ENCODE measurements at regions not wholly inside any gene's neighbourhood (a gene's known extent, or its start where the extent isn't known, plus 50 kb on each side); places are given as distances from the start of the nearest gene placed in this dataset.

DNA sequence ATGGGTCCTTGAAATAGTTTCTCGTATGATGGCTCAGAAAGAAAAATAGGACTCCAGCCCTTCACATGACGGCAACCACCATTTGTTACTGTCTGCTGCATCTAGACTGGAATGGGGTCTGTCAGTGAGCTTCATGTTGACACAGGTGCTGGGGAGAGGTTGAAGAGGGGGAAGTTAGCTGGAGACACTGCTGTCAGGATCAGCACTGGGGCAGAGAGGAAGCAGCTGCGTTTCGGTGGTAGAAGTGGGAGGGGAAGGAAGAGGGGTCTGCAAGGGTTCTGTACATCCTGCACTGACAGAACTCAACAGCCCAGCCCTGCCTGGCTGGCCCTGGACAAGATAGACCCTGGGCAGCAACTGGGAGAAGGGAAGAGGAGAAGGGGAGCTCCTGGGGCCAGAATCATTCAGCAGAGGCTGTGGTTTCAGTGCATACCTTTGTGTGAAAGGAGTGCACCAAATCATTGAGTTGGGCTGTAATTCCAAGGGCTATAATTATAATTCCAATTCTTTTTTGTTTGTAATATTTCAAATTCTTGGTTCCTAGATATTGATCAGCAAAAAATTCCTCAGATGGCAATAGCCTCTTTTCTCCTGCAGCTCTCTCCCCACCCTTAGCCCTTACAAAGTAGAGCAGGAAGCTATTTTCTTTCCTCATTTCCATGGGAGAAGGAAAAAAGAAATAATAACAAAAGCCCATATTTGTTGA, 119.4 kb upstream of the C1GALT1C1 start:
- Histone ChIP-seq H3K9me3 (ENCODE audit: control insufficient read depth in 1 of 2, insufficient read depth in 1 of 2, low read depth in 1 of 2, low read length in 2 of 2) (no peaks in the 10 kb centered on the region), H3K4me2 (ENCODE audit: low read length) (no peak overlapping the region), H3K79me2 (ENCODE audit: insufficient read depth, low read length) (no peaks in the 10 kb centered on the region), H3K36me3 (ENCODE audit: control insufficient read depth in 1 of 2, insufficient read depth in 2 of 2, low read length in 2 of 2) (no peaks in the 10 kb centered on the region), H3K4me1 (ENCODE audit: control insufficient read depth in 1 of 2, insufficient read depth in 2 of 2, low read length in 2 of 2) (no peaks in the 10 kb centered on the region), H4K20me1 (ENCODE audit: insufficient read depth) (no peaks in the 10 kb centered on the region), H3K9me2 (ENCODE audit: insufficient read depth) (no peaks in the 10 kb centered on the region), H3K27ac (ENCODE audit: low read depth, low read length) (no peak overlapping the region), H2AFZ (ENCODE audit: low read depth, low read length, poor library complexity, severe bottlenecking) (no peak overlapping the region), H3K27me3 (ENCODE audit: insufficient read depth, low read length) (no peaks in the 10 kb centered on the region), H3K4me3 (replicated peaks in 1 of 2; ENCODE audit: low read depth in 1 of 2, low read length in 2 of 2) (no peak overlapping the region), H3K9ac (ENCODE audit: low read length) (no peak overlapping the region)
- RAD21 ChIA-PET (ENCODE audit: low non-redundant PET in 1 of 2, low total read pairs in 2 of 2, uncharacterized antibody in 2 of 2, unreplicated experiment in 2 of 2) = no interaction called here
- BruUV-seq (replicated peaks) = no TSS peak
- intact Hi-C loops (cut with micrococcal nuclease) = no loop called here
- CTCF ChIA-PET = no interaction called here
- TF ChIP-seq, protein P1, sequence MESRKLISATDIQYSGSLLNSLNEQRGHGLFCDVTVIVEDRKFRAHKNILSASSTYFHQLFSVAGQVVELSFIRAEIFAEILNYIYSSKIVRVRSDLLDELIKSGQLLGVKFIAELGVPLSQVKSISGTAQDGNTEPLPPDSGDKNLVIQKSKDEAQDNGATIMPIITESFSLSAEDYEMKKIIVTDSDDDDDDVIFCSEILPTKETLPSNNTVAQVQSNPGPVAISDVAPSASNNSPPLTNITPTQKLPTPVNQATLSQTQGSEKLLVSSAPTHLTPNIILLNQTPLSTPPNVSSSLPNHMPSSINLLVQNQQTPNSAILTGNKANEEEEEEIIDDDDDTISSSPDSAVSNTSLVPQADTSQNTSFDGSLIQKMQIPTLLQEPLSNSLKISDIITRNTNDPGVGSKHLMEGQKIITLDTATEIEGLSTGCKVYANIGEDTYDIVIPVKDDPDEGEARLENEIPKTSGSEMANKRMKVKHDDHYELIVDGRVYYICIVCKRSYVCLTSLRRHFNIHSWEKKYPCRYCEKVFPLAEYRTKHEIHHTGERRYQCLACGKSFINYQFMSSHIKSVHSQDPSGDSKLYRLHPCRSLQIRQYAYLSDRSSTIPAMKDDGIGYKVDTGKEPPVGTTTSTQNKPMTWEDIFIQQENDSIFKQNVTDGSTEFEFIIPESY (IDR thresholded peaks at IDR 0.05; ENCODE audit: extremely low read depth, insufficient replicate concordance, low read length) = no peak
- TF ChIP-seq CBX3 (IDR thresholded peaks at IDR 0.05; ENCODE audit: low read depth) (no peak), SP1 (IDR thresholded peaks at IDR 0.05; ENCODE audit: low read depth) (no peak), FOSL1 (IDR thresholded peaks at IDR 0.05; ENCODE audit: low read depth) (no peak), EZH2phosphoT487 (IDR thresholded peaks at IDR 0.05; ENCODE audit: borderline replicate concordance) (no peak), ELF1 (IDR thresholded peaks at IDR 0.05; ENCODE audit: borderline replicate concordance, low read depth) (no peak), JUND (IDR thresholded peaks at IDR 0.05) (no peak), YY1 (IDR thresholded peaks at IDR 0.05; ENCODE audit: extremely low read depth, insufficient replicate concordance, low read depth, low read length) (no peak), RAD21 (IDR thresholded peaks at IDR 0.05; ENCODE audit: low read depth) (no peak), CEBPB (IDR thresholded peaks at IDR 0.05; ENCODE audit: low read depth) (no peak), EZH2 (IDR thresholded peaks at IDR 0.05) (no peak), EGR1 (IDR thresholded peaks at IDR 0.05; ENCODE audit: low read depth) (no peak), SIN3A (IDR thresholded peaks at IDR 0.05; ENCODE audit: low read depth) (no peak), ZFX (IDR thresholded peaks at IDR 0.05) (no peak)
- TF ChIP-seq, protein P2, sequence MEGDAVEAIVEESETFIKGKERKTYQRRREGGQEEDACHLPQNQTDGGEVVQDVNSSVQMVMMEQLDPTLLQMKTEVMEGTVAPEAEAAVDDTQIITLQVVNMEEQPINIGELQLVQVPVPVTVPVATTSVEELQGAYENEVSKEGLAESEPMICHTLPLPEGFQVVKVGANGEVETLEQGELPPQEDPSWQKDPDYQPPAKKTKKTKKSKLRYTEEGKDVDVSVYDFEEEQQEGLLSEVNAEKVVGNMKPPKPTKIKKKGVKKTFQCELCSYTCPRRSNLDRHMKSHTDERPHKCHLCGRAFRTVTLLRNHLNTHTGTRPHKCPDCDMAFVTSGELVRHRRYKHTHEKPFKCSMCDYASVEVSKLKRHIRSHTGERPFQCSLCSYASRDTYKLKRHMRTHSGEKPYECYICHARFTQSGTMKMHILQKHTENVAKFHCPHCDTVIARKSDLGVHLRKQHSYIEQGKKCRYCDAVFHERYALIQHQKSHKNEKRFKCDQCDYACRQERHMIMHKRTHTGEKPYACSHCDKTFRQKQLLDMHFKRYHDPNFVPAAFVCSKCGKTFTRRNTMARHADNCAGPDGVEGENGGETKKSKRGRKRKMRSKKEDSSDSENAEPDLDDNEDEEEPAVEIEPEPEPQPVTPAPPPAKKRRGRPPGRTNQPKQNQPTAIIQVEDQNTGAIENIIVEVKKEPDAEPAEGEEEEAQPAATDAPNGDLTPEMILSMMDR (IDR thresholded peaks at IDR 0.05 in 2 of 3, conservative IDR thresholded peaks at IDR 0.05 in 1 of 3; ENCODE audit: borderline replicate concordance in 1 of 3, insufficient read depth in 1 of 3, low read depth in 2 of 3, low read length in 2 of 3) = no peak
- TF ChIP-seq, protein P3, sequence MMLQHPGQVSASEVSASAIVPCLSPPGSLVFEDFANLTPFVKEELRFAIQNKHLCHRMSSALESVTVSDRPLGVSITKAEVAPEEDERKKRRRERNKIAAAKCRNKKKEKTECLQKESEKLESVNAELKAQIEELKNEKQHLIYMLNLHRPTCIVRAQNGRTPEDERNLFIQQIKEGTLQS (IDR thresholded peaks at IDR 0.05) = no peak
- TF ChIP-seq, protein P4, sequence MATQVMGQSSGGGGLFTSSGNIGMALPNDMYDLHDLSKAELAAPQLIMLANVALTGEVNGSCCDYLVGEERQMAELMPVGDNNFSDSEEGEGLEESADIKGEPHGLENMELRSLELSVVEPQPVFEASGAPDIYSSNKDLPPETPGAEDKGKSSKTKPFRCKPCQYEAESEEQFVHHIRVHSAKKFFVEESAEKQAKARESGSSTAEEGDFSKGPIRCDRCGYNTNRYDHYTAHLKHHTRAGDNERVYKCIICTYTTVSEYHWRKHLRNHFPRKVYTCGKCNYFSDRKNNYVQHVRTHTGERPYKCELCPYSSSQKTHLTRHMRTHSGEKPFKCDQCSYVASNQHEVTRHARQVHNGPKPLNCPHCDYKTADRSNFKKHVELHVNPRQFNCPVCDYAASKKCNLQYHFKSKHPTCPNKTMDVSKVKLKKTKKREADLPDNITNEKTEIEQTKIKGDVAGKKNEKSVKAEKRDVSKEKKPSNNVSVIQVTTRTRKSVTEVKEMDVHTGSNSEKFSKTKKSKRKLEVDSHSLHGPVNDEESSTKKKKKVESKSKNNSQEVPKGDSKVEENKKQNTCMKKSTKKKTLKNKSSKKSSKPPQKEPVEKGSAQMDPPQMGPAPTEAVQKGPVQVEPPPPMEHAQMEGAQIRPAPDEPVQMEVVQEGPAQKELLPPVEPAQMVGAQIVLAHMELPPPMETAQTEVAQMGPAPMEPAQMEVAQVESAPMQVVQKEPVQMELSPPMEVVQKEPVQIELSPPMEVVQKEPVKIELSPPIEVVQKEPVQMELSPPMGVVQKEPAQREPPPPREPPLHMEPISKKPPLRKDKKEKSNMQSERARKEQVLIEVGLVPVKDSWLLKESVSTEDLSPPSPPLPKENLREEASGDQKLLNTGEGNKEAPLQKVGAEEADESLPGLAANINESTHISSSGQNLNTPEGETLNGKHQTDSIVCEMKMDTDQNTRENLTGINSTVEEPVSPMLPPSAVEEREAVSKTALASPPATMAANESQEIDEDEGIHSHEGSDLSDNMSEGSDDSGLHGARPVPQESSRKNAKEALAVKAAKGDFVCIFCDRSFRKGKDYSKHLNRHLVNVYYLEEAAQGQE (IDR thresholded peaks at IDR 0.05; ENCODE audit: low read depth) = no peak
- no peak for DNase-seq (ENCODE audit: low read depth, low spot score)
- POLR2A ChIA-PET = no interaction called here
- no peak for ATAC-seq

Measured in HCT116 (cell line).